ENCODE measurements at regions not wholly inside any gene's neighbourhood (a gene's known extent, or its start where the extent isn't known, plus 50 kb on each side); places are given as distances from the start of the nearest gene placed in this dataset.

DNA sequence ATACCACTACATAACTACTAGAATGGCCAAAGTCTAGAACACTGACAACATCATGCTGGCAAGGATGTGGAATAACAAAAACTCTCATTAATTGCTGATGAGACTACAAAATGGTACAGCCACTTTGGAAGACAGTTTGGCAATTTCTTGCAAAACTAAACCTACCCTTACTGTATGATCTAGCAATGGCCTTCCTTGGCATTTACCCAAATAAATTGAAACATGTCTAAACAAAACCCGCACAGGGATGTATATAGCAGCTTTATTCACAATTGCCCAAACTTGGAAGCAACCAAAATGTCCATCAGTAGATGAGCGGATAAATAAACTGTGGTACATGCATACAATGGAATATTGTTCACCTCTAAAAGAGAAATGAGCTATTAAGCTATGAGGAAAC lies 87.9 kb upstream of the SLC24A5 start:
- WGBS, 3 donors: 88 to 95% (median 92%) methylated on average over 2 of the region's 2 CpGs

DNA sequence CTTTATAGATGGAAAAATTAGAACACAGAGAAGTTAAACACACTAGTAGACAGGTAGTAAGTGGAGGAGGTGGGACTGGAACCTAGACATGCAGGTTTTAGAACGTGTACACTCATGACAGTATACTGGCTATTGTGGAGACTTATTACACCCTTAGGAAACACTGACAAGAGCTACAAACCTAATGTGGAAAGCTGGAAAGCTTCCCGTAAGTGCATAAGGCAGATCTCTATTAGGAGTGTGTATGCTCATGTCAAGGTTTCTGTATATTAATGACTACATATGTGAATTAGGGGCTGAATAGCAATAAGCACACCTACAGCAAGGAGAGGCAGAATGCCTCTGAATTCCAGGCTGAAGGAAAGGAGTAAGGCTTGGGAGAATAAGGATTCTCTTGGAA lies 82.6 kb upstream of the SLC24A5 start:
- no peaks in the 10 kb centered on the region for H3K36me3 ChIP-seq (ENCODE audit: insufficient read depth in 1 of 2, low read depth in 1 of 2)
- intact Hi-C loops (cut with DNase I): no loop called here
- H3K4me1 ChIP-seq: no peaks in the 10 kb centered on the region
- TF ChIP-seq, protein P1, sequence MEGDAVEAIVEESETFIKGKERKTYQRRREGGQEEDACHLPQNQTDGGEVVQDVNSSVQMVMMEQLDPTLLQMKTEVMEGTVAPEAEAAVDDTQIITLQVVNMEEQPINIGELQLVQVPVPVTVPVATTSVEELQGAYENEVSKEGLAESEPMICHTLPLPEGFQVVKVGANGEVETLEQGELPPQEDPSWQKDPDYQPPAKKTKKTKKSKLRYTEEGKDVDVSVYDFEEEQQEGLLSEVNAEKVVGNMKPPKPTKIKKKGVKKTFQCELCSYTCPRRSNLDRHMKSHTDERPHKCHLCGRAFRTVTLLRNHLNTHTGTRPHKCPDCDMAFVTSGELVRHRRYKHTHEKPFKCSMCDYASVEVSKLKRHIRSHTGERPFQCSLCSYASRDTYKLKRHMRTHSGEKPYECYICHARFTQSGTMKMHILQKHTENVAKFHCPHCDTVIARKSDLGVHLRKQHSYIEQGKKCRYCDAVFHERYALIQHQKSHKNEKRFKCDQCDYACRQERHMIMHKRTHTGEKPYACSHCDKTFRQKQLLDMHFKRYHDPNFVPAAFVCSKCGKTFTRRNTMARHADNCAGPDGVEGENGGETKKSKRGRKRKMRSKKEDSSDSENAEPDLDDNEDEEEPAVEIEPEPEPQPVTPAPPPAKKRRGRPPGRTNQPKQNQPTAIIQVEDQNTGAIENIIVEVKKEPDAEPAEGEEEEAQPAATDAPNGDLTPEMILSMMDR (IDR thresholded peaks at IDR 0.05): no peak
- no peak for DNase-seq
- ATAC-seq: no peak
- no peak overlapping the region for H3K27ac ChIP-seq
- WGBS, 3 donors: 68 to 83% (median 73%) methylated on average over 2 of the region's 2 CpGs
- H3K27me3 ChIP-seq (ENCODE audit: insufficient read depth in 3 of 3, low read length in 2 of 3): peaks cover 0 to 5% (median 2%) of the 10 kb centered on the region in 3 donors
- H3K9me3 ChIP-seq: no peaks in the 10 kb centered on the region
- H3K4me3 ChIP-seq: no peak overlapping the region

More for the DNA sequence above, 87.9 kb upstream of the SLC24A5 start:
- intact Hi-C loops (cut with DNase I): no loop called here
- TF ChIP-seq, protein P1 (IDR thresholded peaks at IDR 0.05): no peak
- no peaks in the 10 kb centered on the region for H3K4me1 ChIP-seq
- no peak overlapping the region for H3K27ac ChIP-seq
- no peaks in the 10 kb centered on the region for H3K36me3 ChIP-seq (ENCODE audit: insufficient read depth in 1 of 2, low read depth in 1 of 2)
- no peaks in the 10 kb centered on the region for H3K9me3 ChIP-seq
- DNase-seq (no peak), ATAC-seq (no peak)
- peaks cover 0 to 5% (median 0%) of the 10 kb centered on the region in 3 donors for H3K27me3 ChIP-seq (ENCODE audit: insufficient read depth in 3 of 3, low read length in 2 of 3)
- H3K4me3 ChIP-seq: no peak overlapping the region

DNA sequence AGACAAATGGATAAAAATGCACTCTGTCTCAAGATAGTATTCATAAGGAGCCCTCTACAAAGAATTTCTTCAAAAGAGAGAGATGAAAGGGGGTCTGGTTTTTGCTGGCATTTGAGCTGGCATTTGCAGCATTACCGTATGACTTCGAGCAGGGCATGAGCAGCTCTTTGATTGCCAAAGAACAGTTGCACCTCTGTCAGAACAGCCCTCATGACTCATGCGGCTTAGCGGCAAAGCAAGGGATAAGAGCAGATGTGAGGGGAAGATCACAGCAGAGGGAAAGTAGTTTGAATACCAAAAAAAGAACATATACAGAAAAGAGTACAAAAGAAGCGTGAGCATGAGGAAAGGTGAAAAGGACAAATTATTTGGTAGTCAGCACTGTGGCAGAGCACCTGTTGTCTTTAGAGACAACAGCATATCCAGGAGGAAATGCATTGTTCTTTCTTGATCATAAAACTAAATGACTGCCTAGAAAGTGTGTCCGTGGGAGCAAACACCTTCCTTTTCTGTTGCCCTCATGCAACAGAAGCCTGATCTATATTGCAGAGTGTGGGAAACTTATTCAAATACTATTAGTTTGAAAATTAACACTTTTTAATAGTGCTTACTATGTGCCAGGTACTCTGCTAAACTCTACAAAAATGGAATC lies 80.5 kb upstream of the SLC24A5 start:
- H3K27ac ChIP-seq: no peak overlapping the region
- no peak overlapping the region for H3K4me3 ChIP-seq
- H3K36me3 ChIP-seq (ENCODE audit: insufficient read depth in 1 of 2, low read depth in 1 of 2): no peaks in the 10 kb centered on the region
- H3K4me1 ChIP-seq: no peaks in the 10 kb centered on the region
- TF ChIP-seq, protein P1 (IDR thresholded peaks at IDR 0.05): no peak
- DNase-seq: no peak
- H3K9me3 ChIP-seq: no peaks in the 10 kb centered on the region
- 22 to 33% (median 28%) methylated on average over 6 of the region's 6 CpGs for WGBS, 3 donors
- ATAC-seq: no peak
- peaks cover 0 to 5% (median 2%) of the 10 kb centered on the region in 3 donors for H3K27me3 ChIP-seq (ENCODE audit: insufficient read depth in 3 of 3, low read length in 2 of 3)
- intact Hi-C loops (cut with DNase I): no loop called here

GRCh38 chr15:48041454-48041853 lies 79.3 kb upstream of the SLC24A5 start:
- H3K4me1 ChIP-seq: no peaks in the 10 kb centered on the region
- H3K36me3 ChIP-seq (ENCODE audit: insufficient read depth in 1 of 2, low read depth in 1 of 2): no peaks in the 10 kb centered on the region
- intact Hi-C loops (cut with DNase I): no loop called here
- H3K9me3 ChIP-seq: no peaks in the 10 kb centered on the region
- no peak overlapping the region for H3K4me3 ChIP-seq
- H3K27ac ChIP-seq: no peak overlapping the region
- peaks cover 0 to 5% (median 2%) of the 10 kb centered on the region in 3 donors for H3K27me3 ChIP-seq (ENCODE audit: insufficient read depth in 3 of 3, low read length in 2 of 3)
- no peak for DNase-seq
- TF ChIP-seq, protein P1 (IDR thresholded peaks at IDR 0.05): no peak
- no peak for ATAC-seq
- WGBS, 3 donors: 90 to 92% (median 92%) methylated on average over 2 of the region's 2 CpGs

All from psoas muscle (tissue), 7 donors.